ENCODE measurements at regions not wholly inside any gene's neighbourhood (a gene's known extent, or its start where the extent isn't known, plus 50 kb on each side); places are given as distances from the start of the nearest gene placed in this dataset.

GRCh38 chr1:218750216-218750970 lies 405.3 kb downstream of the TGFB2 start:
- intact Hi-C loops (cut with DNase I) = no loop called here
- no peaks in the 10 kb centered on the region for H3K27me3 ChIP-seq
- H3K27ac ChIP-seq = no peak overlapping the region
- no peaks in the 10 kb centered on the region for H3K36me3 ChIP-seq
- no peak overlapping the region for H3K4me3 ChIP-seq
- H3K4me1 ChIP-seq = no peaks in the 10 kb centered on the region
- no peaks in the 10 kb centered on the region for H3K9me3 ChIP-seq
- ATAC-seq = no peak
- no peak for TF ChIP-seq CTCF (IDR thresholded peaks at IDR 0.05)
- DNase-seq = no peak

GRCh38 chr1:218751208-218751948 lies 406.2 kb downstream of the TGFB2 start:
- Histone ChIP-seq H3K4me3 (no peak overlapping the region), H3K4me1 (no peaks in the 10 kb centered on the region), H3K9me3 (no peaks in the 10 kb centered on the region), H3K27ac (no peak overlapping the region), H3K36me3 (no peaks in the 10 kb centered on the region), H3K27me3 (no peaks in the 10 kb centered on the region)
- ATAC-seq = no peak
- no peak for DNase-seq
- TF ChIP-seq CTCF (IDR thresholded peaks at IDR 0.05) = no peak
- intact Hi-C loops (cut with DNase I) = no loop called here

- no peak for TF ChIP-seq CTCF (IDR thresholded peaks at IDR 0.05)
- H3K4me3 ChIP-seq = no peak overlapping the region
- H3K27ac ChIP-seq = no peak overlapping the region
- no peaks in the 10 kb centered on the region for H3K9me3 ChIP-seq
- no peaks in the 10 kb centered on the region for H3K4me1 ChIP-seq
- no peaks in the 10 kb centered on the region for H3K36me3 ChIP-seq
- intact Hi-C loops (cut with DNase I) = no loop called here
- DNase-seq (no peak), ATAC-seq (no peak)
- H3K27me3 ChIP-seq = no peaks in the 10 kb centered on the region
Observed at GRCh38 chr1:218752126-218752525, 407.0 kb downstream of the TGFB2 start.

- no peak overlapping the region for H3K27ac ChIP-seq
- H3K9me3 ChIP-seq = no peaks in the 10 kb centered on the region
- intact Hi-C loops (cut with DNase I) = no loop called here
- no peak for TF ChIP-seq CTCF (IDR thresholded peaks at IDR 0.05)
- DNase-seq (no peak), ATAC-seq (no peak)
- no peaks in the 10 kb centered on the region for H3K4me1 ChIP-seq
- H3K4me3 ChIP-seq = no peak overlapping the region
- no peaks in the 10 kb centered on the region for H3K27me3 ChIP-seq
- no peaks in the 10 kb centered on the region for H3K36me3 ChIP-seq
Observed at GRCh38 chr1:218754477-218754876, 409.3 kb downstream of the TGFB2 start.

- H3K36me3 ChIP-seq = no peaks in the 10 kb centered on the region
- DNase-seq (no peak), ATAC-seq (no peak)
- H3K4me1 ChIP-seq = no peaks in the 10 kb centered on the region
- H3K27me3 ChIP-seq = no peaks in the 10 kb centered on the region
- H3K9me3 ChIP-seq = no peaks in the 10 kb centered on the region
- intact Hi-C loops (cut with DNase I) = no loop called here
- H3K27ac ChIP-seq = no peak overlapping the region
- TF ChIP-seq CTCF (IDR thresholded peaks at IDR 0.05) = no peak
- H3K4me3 ChIP-seq = no peak overlapping the region
Observed at GRCh38 chr1:218755128-218755527, 410.0 kb downstream of the TGFB2 start.
